GM23248 (cell line): ENCODE measurements at regions not wholly inside any gene's neighbourhood (a gene's known extent, or its start where the extent isn't known, plus 50 kb on each side); places are given as distances from the start of the nearest gene placed in this dataset.

Experiments
- EZH2 ChIP-seq: fragments of 200-600 bp; sonication (generic); IDR thresholded peaks from 2 replicates; pipeline ENCODE4 v1.6.1; 2018; ENCODE audit warnings: antibody characterized with exemption, mild to moderate bottlenecking; ENCODE audit not compliant: insufficient read depth, poor library complexity, severe bottlenecking
- EZH2phosphoT487 ChIP-seq: fragments of 200-600 bp; sonication (generic); IDR thresholded peaks from 2 replicates; pipeline ENCODE4 v1.6.1; 2018; ENCODE audit warnings: antibody characterized with exemption, moderate library complexity, mild to moderate bottlenecking, low read depth; ENCODE audit not compliant: insufficient read depth

DNA sequence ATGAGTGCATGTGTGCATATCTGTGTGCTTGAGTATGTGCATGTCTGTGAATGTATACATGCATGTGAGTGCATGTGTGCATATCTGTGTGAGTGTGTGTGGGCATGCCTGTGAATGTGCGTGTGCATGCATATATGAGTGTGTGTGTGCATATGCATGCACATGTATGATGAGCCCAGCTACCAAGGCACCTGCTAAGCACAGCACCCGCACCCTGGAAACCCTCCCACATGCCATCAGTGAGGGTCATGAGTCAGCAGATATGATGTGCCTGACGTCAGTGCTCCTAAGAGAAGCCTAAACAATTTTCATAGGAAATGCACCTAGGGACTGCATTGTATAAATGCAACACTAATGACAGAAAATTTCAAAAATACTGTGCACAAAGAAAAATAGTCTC is 151.1 kb downstream of the KIF26A start:
- TF ChIP-seq EZH2: no peak
- TF ChIP-seq EZH2phosphoT487: no peak
